GM18520 (cell line): ENCODE measurements at regions not wholly inside any gene's neighbourhood (a gene's known extent, or its start where the extent isn't known, plus 50 kb on each side); places are given as distances from the start of the nearest gene placed in this dataset.

Experiments used
- ATAC-seq: cut with Tn5 transposase; IDR thresholded peaks from one replicate; pipeline ENCODE4 v1.9.1; 2021; ENCODE audit not compliant: unreplicated experiment

DNA sequence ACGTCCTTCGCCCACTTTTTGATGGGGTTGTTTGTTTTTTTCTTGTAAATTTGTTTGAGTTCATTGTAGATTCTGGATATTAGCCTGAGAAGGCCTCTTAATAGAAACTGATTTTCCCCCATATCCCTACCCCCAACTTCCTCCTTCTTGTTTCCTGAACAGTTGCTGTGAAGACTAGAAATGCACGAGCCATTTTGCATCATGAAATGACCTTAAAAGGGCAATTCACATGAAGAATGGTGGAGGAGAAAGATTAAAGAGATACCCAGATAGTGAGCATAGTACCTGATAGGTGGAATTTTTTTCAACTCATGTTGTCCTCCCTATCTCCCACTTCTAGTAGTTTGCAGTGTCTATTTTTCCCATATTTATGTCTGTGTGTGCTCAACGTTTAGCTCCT, 55.2 kb upstream of the KCNH8 start:
- ATAC-seq = no peak

DNA sequence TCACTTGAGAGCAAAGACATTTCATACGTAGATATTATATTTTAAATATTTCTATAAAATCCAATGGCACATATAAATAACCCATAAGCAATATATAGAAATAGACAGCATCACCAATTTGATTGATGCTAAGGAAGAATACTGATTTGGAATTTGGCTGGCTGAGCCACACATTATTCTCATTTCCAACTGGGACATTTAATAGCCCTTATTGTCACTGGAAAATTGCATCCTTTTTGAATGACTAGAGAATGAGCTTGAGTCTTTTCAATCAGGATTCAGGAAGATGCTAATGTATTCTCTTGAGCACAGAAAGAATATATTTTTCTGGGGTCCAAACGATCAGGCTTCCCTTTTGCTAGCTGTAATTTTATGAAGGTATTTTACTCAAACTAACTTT, 70.9 kb upstream of the KCNH8 start:
- no peak for ATAC-seq

DNA sequence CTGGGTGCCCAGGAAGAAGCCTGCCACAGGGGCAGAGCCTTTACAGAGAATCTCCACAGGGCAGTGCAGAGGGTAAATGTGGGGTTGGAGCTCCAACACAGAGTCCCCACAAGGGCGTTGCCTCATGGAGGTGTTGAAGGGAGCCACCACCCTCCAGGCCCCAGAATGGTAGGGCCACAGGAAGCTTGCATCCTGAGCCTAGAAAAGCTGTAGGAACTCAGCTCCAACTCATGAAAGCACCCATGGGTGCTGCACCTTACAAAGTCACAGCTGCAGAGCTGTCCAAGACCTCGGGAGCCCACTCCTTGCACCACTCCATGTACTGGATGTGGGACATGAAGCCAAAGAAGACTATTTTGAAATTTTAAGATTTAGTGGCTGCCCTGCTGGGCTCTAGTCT, 73.3 kb upstream of the KCNH8 start:
- no peak for ATAC-seq

DNA sequence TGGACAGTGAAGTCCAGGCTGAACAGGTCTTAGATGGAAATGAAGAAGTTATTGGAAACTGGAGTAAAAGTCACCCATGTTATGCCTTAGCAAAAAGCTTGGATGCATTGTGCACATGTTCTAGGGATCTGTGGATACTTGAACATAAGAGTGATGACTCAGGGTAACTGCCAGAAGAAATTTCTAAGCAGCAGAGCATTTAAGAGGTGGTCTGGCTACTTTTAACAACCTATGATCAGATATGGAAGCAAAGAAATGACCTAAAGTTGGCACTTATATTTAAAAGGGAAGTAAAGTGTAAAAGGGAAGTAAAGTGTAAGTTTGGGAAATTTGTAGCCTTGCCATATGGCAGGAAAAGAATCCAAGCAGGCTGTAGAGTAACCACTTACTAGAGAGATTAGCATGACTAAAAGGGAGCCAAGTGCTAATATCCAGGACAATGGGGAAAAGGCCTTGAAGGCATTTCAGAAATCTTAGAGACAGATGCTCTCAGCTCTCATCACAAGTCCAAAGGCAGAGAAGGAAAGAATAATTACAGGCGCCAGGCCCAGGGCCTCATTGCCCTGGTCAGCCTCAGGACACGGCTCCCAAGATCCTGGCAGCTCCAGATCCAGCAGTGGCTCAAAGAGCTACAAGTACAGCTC, 73.9 kb upstream of the KCNH8 start:
- no peak for ATAC-seq

DNA sequence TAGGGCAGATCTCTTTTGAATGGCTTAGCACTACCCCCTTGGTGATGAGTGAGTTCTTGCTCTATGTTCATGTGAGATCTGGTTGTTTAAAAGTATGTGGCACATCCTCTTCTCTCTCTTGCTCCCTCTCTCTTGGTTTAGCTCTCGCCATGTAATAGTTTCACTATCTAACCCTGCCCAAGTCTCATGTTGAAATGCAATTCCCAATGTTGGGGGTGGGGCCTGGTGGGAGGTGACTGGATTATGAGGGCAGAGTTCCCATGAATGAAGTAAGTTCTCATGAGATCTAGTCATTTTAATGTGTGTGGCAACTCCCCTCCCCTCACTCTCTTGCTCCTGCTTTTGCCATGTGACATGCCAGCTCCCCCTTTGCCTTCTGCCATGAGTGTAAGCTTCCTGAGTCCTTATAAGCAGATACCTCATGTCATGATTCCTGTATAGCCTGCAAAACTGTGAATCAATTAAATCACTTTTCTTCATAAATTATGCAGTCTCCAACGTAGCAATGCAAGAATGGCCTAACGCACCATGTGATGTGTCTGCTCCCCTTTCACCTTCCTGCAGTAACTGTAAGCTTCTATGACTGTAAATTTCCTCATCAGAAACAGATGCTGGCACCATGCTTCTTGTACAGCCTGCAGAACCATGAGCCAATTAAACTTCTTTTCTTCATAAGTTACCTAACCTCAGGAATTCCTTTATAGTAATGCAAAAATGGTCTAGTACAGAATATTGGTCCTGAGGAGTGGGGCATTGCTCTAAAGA, 74.8 kb upstream of the KCNH8 start:
- ATAC-seq = no peak

DNA sequence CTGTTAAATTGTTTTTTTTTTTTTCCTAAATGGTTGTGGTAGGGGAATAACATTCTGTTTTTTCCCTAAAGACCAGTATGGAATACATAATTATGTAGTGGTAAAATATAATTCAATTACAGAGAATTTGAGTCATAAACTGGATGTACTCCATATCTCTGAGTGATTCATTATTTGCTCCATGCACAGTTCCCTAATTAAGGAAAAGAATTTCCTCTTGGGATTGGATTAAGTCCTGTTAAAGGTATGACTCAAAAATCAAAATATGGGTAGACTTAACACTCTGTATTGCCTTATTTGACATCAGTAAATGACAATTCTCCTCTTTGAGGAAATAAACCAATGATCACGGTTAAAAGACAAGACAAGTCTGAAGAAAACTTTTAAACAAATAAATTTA, 78.0 kb upstream of the KCNH8 start:
- no peak for ATAC-seq

DNA sequence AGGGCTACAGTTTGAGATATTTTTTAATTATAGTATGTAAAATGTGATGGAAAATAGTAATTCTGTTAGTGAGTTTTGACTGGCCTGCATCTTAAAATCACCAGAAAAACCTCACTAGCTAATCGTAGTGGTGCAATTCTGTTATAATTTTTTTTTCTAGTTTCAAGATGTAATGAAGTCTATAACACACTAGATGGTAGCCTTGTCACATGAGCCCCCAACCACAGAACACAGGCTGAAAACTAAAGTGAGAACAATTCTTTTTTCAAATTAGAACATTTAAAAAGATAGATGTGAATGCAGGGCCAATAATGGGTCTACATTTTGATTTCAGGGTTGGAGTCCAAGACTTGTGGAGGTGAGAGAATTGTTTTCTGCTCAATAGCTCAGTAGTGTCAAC, 83.3 kb upstream of the KCNH8 start:
- ATAC-seq = no peak

DNA sequence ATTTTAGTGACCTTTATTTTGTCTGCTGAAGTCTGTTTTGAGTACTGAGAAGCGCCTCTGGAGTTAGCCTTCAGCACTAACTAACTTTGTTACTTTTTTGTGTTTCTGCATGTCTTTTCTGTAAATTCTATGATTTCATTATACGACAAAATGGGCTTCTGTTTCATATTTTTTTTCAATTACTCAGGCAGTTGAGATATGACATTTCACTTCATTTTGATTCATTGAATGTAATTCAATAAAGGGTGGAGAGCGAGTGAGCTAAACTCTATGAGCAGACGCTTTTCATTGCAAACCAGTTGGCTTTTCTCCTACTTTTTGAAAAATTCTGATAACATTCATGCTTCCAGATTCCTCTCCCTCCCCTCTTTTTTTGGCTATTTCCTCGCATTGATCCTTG, 84.4 kb upstream of the KCNH8 start:
- no peak for ATAC-seq

DNA sequence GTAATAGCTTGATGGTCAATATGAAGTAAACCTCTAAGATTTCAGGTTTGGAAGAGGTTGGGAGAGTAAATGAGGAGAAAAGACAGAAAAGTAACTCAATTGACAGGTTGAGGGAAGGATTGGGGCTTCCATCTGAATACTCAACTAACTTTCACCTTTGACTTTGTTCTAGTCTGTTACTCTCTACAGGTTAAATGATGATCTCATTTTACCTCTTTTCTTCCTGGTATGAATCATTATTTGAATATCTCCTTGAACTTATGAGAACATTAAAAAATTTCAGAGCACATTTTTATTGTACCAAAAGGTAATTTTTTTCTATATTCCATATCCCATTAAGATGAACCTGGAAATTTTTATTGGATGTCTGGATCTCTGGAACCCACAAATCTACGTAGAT, 87.9 kb upstream of the KCNH8 start:
- ATAC-seq = no peak

DNA sequence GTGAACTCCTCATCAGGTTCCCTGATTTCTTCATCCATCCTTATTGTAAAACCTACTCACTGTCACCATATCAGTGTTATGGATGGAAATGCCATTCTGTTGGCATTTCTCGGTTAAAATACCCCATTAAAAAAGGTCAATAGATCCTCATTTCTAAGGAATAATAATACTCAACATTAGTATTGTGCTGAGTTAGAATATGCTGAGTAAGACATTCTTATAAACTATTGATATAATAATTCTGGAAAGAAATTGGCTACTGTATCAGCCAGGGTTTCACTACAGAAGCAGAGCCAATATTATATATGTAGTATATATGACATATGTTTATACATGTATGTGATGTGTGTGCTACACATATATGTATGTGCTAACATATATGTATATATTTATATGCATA, 95.4 kb upstream of the KCNH8 start:
- ATAC-seq = no peak

DNA sequence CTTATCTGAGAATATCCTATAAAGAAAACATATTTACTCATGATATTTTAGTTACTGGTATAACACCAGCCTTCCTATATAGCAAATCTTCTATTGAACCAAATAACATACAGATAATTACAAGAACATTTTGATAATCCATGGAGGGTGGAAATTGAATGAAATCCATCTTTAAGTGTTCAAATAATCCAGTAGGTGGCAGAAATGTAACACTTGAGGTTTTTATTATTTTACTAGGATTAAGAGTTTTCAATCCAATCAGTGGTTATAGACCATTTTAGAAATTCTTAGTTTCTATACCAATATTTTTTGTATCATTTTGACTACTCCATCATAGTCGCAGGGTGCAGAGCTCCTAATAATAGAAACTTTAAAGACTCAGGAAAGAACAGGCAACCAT, 101.9 kb upstream of the KCNH8 start:
- no peak for ATAC-seq

DNA sequence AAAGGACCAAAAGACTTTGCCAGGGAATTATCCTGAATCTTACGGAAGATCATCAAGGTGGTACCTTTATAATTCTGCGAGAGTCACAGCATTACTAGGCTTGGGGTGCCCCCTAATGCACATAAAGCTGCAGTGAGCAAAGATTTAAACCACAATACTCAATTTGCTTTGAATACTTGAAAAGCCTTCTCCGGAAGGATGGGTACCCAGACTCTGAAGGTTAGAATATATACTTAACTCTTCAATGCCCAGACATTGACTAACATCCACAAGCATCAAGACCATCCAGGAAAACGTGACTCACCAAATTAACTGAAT, 117.8 kb upstream of the KCNH8 start:
- ATAC-seq = no peak

DNA sequence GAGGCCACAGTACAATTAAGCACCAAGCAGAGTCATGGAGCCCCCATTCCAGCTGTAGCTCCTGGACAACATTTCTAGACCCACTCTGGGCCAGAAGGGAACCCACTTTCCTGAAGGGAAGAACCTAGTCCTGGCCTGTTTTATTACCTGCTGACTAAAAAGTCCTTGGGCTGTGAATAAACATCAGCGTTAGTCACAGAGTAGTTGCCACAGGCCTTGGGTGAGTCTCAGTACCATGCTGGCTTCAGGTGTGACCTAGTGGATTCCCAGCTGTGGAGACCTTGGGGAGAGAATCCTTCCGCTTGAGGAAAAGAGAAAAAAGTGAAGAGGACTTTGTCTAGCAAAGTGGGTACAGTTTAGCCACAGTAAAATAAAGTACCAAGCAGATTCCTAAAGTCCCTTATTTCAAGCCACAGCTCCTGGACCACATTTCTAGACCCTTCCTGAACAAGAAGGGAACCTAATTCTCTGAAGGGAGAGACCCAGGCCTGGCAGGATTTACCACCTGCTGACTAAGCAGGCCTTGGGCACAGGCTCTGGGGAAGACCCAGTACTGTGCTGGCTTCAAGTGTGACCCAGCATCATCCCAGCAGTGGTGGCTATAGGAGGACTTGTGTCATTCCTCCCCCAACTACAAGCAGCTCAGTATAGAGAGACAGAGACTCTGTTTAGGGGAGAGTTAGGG, 118.3 kb upstream of the KCNH8 start:
- no peak for ATAC-seq

DNA sequence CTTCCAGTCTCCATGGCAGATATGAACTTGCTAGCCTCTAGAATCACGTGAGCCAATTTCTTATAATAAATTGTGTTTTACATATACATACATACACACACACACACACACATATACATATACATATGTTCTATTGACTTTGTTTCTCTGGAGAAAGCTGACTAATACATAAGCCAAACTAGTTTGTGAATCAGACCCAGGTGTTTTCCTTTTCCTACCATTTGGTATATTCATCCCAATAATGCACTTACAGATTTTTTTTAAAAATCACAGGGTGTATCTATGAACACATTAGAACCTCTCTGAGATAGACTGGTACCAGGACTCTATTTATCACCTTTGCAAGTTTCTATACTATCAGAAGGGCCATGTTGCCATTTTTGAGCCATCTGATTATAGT, 122.9 kb upstream of the KCNH8 start:
- ATAC-seq = no peak

DNA sequence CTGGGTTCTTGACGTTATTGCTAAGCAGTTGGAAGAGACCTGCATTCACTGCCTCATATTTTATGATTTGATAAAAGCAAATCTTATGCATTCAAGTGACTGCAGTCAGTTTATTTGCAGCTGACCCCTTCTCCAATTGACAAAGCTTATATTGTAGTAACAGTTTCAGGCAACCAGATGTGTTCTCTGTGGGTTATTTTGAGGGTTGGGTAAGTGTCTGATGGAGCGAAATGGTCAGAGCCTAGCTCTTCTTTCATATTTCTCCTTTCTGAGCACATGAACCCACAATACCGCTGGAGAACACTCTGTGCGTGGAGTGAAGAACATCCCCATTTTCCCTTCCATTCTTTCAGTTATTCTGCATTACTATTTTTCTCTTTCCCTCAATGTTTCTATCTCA, 125.8 kb upstream of the KCNH8 start:
- ATAC-seq = no peak

DNA sequence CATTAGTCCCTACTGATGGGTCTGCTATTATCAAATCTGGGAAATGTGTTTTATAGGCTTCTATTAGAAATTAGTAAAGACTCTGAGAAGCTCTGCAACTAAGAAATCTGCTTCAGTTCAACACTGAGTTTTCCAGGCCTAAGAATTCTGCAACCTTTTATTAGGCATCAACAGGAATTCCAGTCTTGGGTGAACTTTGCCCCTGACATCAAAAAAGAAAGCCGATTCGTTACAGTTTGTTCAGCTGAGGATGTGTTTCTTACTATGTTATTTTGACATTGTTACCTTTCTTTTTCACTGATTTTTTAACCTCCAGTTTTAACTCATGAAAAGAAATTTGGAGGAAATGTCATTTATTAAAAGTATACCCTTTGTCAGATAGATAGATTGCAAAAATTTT, 131.5 kb upstream of the KCNH8 start:
- ATAC-seq = no peak

DNA sequence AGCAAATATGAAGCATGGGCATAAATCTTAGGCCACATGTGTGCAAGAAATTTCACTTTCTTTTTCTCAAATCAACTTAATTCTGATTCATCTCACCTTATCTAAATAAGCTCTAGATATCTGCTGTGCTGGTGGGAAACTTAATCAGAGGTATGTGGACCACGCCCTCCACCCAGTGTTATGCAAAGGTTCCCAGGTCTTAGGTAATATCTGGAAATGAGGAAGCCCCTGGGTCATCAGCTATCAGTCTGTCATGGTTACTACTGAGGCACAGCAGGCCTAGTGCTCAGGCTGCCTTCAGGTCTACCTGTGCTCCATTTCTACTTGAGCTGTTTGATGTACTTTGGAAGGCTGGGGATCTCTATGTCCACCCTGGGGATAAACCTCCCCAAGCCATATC, 134.4 kb upstream of the KCNH8 start:
- ATAC-seq = no peak

DNA sequence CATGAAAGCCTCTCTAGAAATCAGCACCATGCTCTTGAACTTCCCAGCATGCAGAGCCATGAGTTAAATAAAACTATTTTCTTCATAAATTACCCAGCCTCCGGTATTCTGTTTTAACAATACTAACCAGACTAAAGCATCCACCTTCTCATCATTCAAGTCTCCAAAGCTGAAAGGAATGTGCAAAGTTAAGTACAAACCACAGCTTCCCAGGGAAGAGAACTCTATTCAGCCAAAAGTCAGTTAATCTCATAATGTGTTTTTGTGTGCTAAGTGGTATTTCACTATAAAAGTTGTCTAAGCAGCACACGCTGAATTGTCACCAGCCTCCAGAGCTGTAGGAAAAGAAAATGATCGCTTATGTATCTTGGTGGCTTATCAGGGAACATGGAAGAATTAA, 135.5 kb upstream of the KCNH8 start:
- ATAC-seq = no peak

DNA sequence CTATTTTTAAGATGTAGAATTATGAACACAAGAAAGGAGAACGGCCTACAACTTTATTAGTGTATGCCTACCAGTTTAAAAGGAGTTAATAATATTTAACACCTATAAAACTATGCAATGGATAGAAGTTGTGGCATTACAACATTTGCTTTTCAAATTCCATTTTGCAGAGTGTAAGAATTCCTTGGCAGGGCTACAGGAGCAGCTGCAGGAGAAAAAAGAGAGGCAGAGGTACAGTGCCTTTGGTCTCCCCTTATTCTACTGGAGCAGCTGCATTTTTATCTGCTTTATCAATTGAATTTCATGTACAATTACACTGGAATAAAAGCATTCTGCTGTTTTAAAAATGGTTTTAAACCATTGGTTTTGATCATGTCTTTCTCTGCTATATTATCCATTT, 145.7 kb upstream of the KCNH8 start:
- ATAC-seq = no peak

DNA sequence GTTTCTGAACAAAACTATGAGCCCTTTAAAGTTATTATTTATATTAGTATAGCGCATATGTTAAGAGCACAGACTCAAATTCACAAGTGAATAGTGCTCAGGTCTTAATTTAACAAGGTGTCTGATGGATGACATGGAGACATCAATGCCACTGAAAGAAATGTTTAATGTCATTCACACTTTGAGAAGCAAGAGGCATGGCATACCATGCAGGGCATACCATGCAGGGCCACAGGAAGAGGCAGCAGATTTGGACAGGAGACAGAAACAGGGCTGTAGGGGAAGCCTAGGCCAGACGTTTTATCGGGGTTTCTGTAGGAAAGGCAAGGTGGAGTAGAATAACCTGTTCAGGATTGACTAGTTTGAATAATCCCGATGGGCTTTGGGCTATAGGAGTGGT, 150.2 kb upstream of the KCNH8 start:
- ATAC-seq = no peak

DNA sequence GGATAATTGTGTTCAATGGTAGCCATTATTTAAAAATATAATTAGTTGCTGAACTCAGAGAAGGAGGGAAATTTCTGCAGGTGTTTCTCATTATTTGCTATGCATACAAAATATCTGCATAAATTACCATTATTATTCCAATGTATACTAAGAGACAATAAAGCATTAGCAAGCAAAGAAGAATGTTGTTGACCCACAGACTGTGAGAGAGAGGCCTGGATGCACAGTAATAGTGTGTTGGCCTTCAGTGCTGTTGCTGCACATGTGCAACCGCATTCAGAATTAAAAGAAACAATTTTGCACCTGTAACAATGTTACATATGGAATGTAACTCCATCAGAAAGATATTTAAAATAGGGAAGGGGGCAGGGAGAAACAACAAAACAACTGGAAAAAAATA, 155.6 kb upstream of the KCNH8 start:
- no peak for ATAC-seq

DNA sequence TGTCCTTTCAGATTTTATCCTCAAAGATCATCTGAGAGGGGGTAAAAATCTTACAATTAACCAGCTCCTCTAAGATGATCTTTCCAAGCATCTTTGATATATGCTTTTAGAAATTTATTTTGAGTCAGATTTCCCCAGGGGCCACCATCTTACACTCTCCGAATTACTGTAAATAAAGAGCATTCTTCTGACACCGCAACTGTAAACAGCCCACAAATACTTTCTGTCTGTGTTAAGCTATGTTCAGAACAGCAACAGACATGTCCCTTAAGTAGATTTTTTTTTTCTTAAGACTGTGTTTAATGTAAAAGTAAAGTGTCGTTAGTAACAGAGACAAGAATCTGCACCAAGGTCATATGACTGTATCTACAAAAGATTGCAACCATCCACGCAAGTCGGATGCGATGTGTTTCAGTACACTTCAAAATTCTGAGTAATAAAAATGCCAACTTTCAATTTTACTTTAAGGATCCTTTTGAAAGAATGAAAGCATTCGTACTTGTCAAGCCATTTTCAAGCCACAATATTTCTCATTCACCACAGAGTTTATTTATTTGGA, 159.0 kb upstream of the KCNH8 start:
- ATAC-seq = no peak
